HG02852 (cell line): ENCODE measurements at regions not wholly inside any gene's neighbourhood (a gene's known extent, or its start where the extent isn't known, plus 50 kb on each side); places are given as distances from the start of the nearest gene placed in this dataset.
"Not testable (repeated sequence)": the region's sequence is repeated elsewhere in the genome, so short reads cannot be mapped to it uniquely, and the experiment has no call there.

Experiments
- ATAC-seq: cut with Tn5 transposase; IDR thresholded peaks from one replicate; pipeline ENCODE4 v1.9.1; 2021; ENCODE audit warnings: mild to moderate bottlenecking, moderate library complexity; ENCODE audit not compliant: unreplicated experiment

DNA sequence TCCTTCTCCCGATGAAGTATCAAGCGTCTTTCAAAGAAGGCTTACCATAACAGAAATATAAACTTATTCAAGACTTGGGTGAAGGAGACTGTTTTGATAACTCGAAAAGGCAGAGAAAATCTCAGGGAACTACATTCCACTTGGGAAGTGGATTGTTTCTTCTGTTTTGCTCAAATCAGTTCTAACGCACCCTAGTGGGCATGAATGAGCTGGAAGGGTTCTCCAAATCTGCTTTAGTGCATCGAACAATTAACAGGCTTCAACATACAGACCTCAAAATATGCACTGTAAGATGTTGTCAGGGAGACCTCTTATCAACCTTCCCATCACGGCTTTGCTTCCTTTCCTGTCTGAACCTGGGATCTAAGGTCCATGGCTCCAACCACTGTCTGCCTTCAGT lies 392.5 kb downstream of the CD83 start:
- ATAC-seq, result no peak

DNA sequence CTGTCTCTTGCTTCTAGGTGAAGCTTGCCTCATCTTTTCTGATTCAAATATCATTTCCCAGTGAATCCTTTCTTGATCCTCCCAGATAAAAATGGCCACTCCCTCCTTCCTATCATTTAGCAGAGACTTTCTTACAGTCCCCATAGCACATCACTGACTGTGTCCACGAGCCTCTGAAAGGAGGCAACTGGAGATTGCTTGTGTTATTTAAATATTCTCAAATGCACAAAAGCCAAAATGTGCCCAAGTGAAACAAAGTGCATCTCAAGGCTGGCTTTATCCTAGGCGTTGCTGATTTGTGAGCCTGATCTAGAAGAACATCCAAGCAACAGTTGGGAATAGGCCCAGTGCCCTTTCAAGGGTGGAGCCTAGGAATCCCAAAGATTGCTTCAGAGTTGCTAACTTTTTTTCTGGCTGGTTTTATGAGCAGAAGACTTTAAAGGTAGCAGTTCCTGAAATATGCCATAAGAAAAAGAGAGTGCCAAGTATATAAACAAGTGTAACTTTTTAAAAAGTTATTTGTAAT lies 393.6 kb downstream of the CD83 start:
- ATAC-seq, result no peak

DNA sequence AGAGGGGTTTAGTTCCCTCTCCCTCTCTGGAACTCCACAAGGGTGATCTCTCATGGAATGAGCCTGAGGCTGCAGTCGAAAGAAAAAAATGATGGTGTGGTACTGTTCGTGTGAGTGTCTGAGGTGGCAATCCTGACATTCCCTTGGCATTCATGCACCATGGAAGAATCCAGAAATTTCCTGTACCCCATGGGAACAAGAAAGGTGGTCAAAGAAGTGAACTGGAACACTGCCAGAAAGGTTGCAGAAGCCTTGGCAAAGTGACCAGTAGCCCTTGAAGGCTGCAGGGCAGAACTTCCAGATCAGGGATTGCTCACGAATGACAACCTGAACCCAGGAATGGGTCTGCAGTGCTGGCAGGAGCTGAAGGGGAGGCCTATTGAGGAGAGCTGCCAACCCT lies 394.7 kb downstream of the CD83 start:
- no peak for ATAC-seq

DNA sequence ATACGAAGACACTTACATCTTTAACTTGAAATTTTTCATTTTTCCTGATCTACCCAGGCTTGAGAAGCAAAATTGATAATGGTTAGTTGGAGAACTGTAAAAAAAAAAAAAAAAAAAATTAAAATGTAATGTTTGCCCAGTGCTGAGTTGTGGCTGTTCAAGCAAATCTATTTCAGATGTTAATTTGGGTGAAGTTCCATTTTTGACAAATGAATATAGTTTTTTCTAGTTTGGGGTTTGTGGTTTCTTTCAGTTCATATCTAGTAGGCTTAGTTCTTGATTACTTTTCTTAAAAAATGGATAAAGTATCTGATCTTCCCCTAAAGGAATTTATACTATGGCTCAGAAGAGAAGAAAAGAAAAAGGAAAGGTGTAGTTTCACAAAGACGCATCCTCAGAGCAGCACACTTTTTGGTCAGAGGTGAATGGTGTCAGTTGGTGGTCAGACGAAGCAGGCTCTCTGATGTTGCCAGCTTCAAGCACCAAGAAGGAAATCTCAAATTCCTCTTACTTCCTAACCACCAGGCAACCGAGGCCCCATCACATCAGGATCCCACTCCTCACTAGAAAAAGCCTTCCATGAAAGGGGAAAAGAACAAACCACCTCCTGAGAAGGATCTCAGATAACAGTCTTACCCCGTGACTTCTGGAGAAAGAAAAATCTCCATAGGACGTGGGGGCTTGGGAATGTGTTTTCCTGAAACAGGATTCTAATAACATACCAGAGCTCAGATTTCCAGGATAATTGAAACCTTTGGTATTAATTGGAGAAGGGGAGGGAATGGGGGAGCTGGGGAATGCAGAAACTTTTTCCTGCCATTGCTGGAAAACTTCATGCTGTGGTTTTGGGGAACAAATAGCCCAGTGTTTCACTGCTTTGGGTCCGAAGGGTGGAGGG lies 396.2 kb downstream of the CD83 start:
- ATAC-seq, result no peak

DNA sequence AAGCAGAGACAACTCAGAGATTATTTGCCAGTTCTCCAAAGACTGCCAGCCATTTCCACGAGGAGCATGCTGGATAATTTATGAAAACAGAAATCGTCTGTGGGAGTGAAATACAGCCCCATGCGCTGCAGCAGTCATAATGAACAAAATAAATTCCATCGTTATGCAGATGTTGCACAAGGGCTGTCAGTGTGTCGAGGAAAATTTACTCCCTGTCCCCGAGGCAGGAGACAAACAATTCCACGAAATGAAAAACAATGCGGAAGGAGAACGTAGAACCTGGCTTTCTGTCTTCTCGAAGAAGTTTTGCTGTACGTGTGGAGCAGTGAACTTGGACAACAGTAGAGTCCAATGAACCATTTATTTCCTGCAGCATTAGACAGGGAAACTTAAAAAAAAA lies 399.4 kb downstream of the CD83 start:
- ATAC-seq, result no peak

DNA sequence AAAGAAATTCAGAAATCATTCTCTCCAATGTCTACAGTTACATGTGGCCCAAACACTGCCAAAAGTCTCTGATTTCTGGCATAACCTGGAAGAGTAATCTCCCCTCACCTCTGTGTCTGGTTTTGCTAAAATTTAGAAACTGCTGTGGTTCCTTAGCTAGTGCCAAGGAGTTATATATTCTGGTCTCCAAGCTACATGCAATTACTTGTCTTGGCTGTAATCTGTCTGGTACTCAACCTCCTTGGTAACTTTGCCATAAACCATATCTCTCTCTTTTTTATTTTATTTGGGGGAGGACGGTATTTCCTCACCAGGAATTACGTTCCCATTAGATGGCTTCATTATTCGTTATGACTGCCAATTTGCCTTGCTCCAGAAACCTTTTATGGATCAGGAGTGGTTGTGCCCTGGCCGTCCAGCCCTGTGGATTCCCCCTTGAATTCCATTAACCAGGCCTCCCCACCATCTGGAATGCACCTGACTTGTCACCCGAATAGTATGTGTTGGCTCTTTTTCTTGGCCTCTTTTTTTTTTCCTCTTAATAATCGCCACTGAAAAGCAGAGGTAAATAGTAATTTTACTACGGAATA lies 400.0 kb downstream of the CD83 start:
- no peak for ATAC-seq

GRCh38 chr6:14518515-14519217 lies 401.1 kb downstream of the CD83 start:
- no peak for ATAC-seq

DNA sequence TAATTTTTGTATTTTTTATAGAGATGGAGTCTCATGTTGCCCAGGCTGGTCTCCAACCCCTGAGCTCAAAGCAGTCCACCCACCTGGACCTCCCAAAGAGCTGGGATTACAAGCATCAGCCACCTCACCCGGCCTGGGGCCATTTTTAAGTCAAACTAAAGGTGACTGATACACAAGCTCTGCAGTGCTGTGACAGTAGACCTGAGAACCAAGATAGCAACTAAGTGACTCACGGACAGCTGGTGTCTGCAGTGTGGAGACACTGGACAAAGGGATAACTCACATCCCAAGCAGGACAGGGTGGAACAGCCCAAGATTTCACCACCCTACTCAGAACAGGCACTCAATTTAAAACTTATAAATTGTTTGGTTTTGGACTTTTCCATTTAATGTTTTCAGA lies 402.5 kb downstream of the CD83 start:
- no peak for ATAC-seq

DNA sequence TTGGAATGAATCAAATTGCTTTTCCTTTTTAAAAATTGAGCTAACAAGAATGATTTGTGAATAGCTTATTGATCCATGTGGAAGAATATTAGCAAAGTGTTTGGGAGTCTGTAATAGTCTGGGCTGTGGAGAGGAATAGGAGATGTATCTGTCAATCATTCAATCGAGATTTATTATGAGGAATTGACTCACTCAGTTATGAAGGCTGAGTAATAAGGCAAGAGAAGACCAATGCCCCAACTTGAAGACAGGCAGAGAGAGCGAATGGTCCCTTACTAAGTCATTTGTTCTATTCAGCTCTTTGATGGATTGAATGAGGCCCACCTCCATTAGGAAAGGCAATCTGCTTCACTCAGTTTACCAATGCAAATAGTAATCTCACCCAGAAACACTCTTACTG lies 403.0 kb downstream of the CD83 start:
- ATAC-seq, result no peak

- ATAC-seq, result no peak
Measured at GRCh38 chr6:14521141-14521540, 403.6 kb downstream of the CD83 start.

GRCh38 chr6:14521861-14522260 lies 404.3 kb downstream of the CD83 start:
- ATAC-seq, result not testable (repeated sequence)

GRCh38 chr6:14524319-14524718 lies 406.7 kb downstream of the CD83 start:
- no peak for ATAC-seq

- no peak for ATAC-seq
Measured at GRCh38 chr6:14530385-14530784, 412.8 kb downstream of the CD83 start.

DNA sequence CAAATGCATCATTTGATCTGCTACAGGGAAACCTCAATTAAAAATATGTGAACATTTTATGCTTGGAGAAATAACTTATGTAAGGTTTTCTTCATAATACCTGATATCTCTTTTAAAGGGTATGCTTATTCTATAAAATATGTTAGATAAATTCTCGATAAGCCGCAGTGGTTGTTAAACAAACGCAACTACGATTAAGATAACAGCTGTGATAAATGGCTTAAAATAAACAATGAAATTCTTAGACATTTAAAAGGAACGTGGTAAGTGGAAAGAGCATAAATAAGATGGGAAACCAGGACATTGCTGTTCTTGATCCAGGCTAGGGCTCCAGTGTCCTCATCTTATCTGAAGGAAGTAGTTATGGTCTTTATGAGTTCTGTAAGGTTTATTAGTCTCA lies 415.9 kb downstream of the CD83 start:
- no peak for ATAC-seq

DNA sequence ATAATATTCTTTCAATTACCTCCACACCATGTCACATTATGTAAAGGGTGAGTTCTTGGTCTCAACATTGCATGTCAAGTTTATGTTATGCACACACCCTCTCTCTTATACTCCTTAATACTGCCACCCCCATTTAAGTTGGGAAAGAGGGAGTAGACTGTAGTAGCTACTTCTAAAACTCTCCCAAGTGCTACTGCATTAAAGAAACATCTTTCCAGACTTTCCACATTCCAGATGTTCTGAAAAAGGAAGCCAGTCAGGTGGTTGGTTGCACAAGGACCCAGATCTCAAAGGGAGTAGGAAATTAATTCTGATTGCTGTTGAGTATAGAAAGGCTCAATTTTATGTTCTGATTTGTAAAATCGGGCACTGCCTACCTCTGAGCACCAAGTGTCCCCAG lies 419.5 kb downstream of the CD83 start:
- ATAC-seq, result no peak

- ATAC-seq, result no peak
Measured at GRCh38 chr6:14540276-14540675, 422.7 kb downstream of the CD83 start.

DNA sequence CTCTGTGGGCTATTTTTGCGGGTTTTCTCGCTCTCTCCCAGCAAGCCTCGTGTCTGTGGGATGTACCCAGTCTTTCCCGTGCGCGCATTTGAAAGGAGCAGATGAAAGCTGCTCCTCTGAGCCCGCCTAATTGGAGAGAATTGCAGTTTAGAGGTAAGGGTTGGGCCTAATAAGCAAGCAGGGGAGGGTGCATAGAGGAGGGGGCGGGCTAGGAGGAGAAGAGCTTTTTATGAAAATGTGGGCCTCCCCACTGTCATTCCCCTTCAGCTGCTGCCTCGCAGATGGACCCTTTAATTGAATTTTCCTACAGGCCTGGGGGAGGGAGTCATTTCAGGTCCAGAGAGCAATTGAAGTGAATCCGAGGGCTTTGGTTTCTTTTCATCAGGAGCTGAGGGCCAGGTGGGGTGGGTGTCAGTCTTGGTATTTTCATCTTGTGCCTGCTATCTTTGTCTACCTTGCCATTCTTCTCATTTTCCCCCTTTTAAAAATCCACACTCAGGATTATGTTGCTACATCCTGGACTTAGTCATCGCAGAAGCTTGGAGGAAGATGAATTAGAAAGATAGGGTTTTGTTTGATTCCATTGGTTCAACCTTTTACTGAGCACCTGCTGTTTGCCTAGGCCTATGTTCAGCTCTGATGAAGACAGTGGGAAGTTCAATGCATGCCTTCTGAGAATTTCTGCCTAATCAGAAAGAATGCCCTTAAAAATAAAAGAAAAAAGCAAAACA lies 423.4 kb downstream of the CD83 start:
- ATAC-seq, result no peak

- ATAC-seq, result peak; percentile 84
Measured at GRCh38 chr6:14542670-14543366, 425.2 kb downstream of the CD83 start.

- no peak for ATAC-seq
Measured at GRCh38 chr6:14543971-14544585, 426.5 kb downstream of the CD83 start.

DNA sequence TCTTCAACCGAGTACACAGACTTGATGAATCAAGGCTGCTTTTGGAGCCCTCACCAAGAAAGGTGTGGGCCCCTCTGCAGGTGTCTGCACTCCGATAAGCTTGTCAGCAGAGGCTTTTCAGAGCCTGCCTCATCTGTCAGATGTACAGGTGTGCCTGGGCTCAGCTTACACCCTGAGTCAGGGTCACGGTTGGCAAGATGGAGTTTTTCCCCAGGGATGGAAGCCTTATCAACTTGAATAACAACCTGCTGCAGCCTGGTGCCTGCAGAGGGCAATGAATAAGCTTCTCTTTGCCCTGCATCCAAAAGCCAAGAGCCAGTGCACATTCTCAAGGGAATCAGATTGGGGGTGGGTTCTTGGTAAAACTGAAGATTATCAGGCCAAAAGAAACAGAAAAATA lies 427.1 kb downstream of the CD83 start:
- no peak for ATAC-seq
